C4-2B (cell line): ENCODE measurements at regions not wholly inside any gene's neighbourhood (a gene's known extent, or its start where the extent isn't known, plus 50 kb on each side); places are given as distances from the start of the nearest gene placed in this dataset.

ENCODE experiments used
- H3K27ac ChIP-seq: fragments of 450-650 bp; 2 replicates; pipeline ENCODE4 v1.5.1; 2017
- CTCF ChIP-seq: fragments of 450-650 bp; conservative IDR thresholded peaks from 2 replicates; pipeline ENCODE4 v1.5.1; 2017; ENCODE audit warnings: mild to moderate bottlenecking
- ZFX ChIP-seq: fragments of 450-650 bp; IDR thresholded peaks from 2 replicates; pipeline ENCODE4 v1.6.1; 2017

GRCh38 chr20:6360766-6361165, 237.9 kb upstream of the FERMT1 start:
- TF ChIP-seq CTCF: no peak
- no peak for TF ChIP-seq ZFX
- H3K27ac ChIP-seq: no peak overlapping the region

GRCh38 chr20:6355754-6356451, 233.1 kb upstream of the FERMT1 start:
- H3K27ac ChIP-seq: no peak overlapping the region
- TF ChIP-seq ZFX (no peak), CTCF (no peak)

GRCh38 chr20:6348908-6349307, 226.1 kb upstream of the FERMT1 start:
- H3K27ac ChIP-seq: no peak overlapping the region
- TF ChIP-seq CTCF (no peak), ZFX (no peak)

- no peak for TF ChIP-seq ZFX
- no peak for TF ChIP-seq CTCF
- H3K27ac ChIP-seq: no peak overlapping the region
Observed at GRCh38 chr20:6347916-6348315, 225.1 kb upstream of the FERMT1 start.

GRCh38 chr20:6341491-6341890, 218.7 kb upstream of the FERMT1 start:
- no peak for TF ChIP-seq CTCF
- no peak for TF ChIP-seq ZFX

GRCh38 chr20:6339176-6339575, 216.3 kb upstream of the FERMT1 start:
- TF ChIP-seq CTCF: no peak
- TF ChIP-seq ZFX: no peak
- H3K27ac ChIP-seq: no peak overlapping the region

More at GRCh38 chr20:6341491-6341890, 218.7 kb upstream of the FERMT1 start:
- H3K27ac ChIP-seq: no peak overlapping the region

GRCh38 chr20:6333110-6333509, 210.3 kb upstream of the FERMT1 start:
- H3K27ac ChIP-seq: no peak overlapping the region
- TF ChIP-seq ZFX (no peak), CTCF (no peak)

- H3K27ac ChIP-seq: peak overlapping the region; percentile 36
Observed at GRCh38 chr20:6321235-6321634, 198.4 kb upstream of the FERMT1 start.
